MCF 10A (cell line): ENCODE measurements at regions not wholly inside any gene's neighbourhood (a gene's known extent, or its start where the extent isn't known, plus 50 kb on each side); places are given as distances from the start of the nearest gene placed in this dataset.

Experiments
- BruUV-seq: library from RNA; stranded (reverse); fragments of 400-500 nt; replicated peaks from 2 replicates; lab custom pipeline; 2021; lab: Mats Ljungman, UMichigan
- CTCF ChIA-PET: fragments of 300-600 bp; sonication (Branson Sonifier 250); formaldehyde crosslinking; extraction: SDS; loops from one replicate; lab custom pipeline; 2021; ENCODE audit warnings: antibody characterized with exemption, inconsistent platforms; lab: Yijun Ruan, JAX
- POLR2A ChIA-PET: fragments of 300-600, 350-650 bp; sonication (Branson Sonifier 250); formaldehyde crosslinking; extraction: SDS; loops from one replicate; lab custom pipeline; 2020; ENCODE audit warnings: antibody characterized with exemption, inconsistent platforms; lab: Yijun Ruan, JAX
- DNase-seq: peaks from one replicate; pipeline ENCODE4 v3.0.0-alpha.2; 2018; ENCODE audit not compliant: unreplicated experiment
- H3K27ac Mint-ChIP-seq: one replicate; pipeline ENCODE4 v1.8.0; 2022; ENCODE audit warnings: mild to moderate bottlenecking, low read depth, mixed read lengths; ENCODE audit not compliant: unreplicated experiment
- H3K27me3 Mint-ChIP-seq: one replicate; pipeline ENCODE4 v1.8.0; 2022; ENCODE audit warnings: mixed read lengths; ENCODE audit not compliant: insufficient read depth, unreplicated experiment
- H3K36me3 Mint-ChIP-seq: one replicate; pipeline ENCODE4 v1.8.0; 2022; ENCODE audit warnings: mild to moderate bottlenecking, moderate library complexity, mixed read lengths; ENCODE audit not compliant: insufficient read depth, unreplicated experiment
- H3K4me1 Mint-ChIP-seq: one replicate; pipeline ENCODE4 v1.8.0; 2022; ENCODE audit warnings: mixed read lengths; ENCODE audit not compliant: insufficient read depth, unreplicated experiment
- H3K4me3 Mint-ChIP-seq: one replicate; pipeline ENCODE4 v1.8.0; 2022; ENCODE audit warnings: mild to moderate bottlenecking, moderate library complexity, mixed read lengths; ENCODE audit not compliant: unreplicated experiment
- H3K9me3 Mint-ChIP-seq: one replicate; pipeline ENCODE4 v1.8.0; 2022; ENCODE audit warnings: mixed read lengths; ENCODE audit not compliant: unreplicated experiment
- intact Hi-C: fragments of 100-400 bp; cut with micrococcal nuclease; formaldehyde crosslinking; loops from 2 replicates; pipeline ENCODE4 v1.14.1; 2022
- TF ChIP-seq, protein P1 (sequence below): fragments of 200-600 bp; IDR thresholded peaks from one replicate; pipeline ENCODE4 v1.8.0; 2022; ENCODE audit warnings: antibody characterized with exemption, mild to moderate bottlenecking; ENCODE audit not compliant: unreplicated experiment

DNA sequence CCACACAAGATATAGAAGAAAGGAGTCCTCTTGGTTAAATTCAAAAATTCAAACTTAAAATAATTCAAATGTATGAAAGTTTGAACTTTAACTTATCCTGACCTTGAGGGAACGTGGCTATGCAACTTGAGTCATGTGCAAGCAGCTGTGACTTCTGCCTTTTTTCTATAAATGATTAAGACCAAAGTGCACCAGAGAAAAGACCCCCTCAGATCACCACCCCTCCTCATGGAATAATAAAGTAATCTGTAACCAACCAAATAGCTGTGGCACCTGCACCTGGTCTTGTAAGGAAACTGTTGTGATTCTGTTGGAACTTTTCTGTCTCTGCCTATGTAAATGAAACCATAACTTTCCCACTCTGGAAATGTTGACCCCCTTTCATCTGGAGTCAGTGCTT is 141.1 kb upstream of the GGTLC1 start:
- DNase-seq: no peak
- H3K36me3 Mint-ChIP-seq: no peaks in the 10 kb centered on the region
- H3K27ac Mint-ChIP-seq: no peak overlapping the region
- intact Hi-C loops: no loop called here
- H3K4me3 Mint-ChIP-seq: no peak overlapping the region
- POLR2A ChIA-PET: interaction anchor here (0.6 kb wide), 1 partner anchor 1001 kb away, joined by 3 read pairs; no protein-coding TSS in a partner anchor
- TF ChIP-seq, protein P1, sequence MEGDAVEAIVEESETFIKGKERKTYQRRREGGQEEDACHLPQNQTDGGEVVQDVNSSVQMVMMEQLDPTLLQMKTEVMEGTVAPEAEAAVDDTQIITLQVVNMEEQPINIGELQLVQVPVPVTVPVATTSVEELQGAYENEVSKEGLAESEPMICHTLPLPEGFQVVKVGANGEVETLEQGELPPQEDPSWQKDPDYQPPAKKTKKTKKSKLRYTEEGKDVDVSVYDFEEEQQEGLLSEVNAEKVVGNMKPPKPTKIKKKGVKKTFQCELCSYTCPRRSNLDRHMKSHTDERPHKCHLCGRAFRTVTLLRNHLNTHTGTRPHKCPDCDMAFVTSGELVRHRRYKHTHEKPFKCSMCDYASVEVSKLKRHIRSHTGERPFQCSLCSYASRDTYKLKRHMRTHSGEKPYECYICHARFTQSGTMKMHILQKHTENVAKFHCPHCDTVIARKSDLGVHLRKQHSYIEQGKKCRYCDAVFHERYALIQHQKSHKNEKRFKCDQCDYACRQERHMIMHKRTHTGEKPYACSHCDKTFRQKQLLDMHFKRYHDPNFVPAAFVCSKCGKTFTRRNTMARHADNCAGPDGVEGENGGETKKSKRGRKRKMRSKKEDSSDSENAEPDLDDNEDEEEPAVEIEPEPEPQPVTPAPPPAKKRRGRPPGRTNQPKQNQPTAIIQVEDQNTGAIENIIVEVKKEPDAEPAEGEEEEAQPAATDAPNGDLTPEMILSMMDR: no peak
- H3K4me1 Mint-ChIP-seq: no peaks in the 10 kb centered on the region
- H3K27me3 Mint-ChIP-seq: no peaks in the 10 kb centered on the region
- BruUV-seq: no TSS peak
- CTCF ChIA-PET: no interaction called here
- H3K9me3 Mint-ChIP-seq: peaks cover 59% of the 10 kb centered on the region

DNA sequence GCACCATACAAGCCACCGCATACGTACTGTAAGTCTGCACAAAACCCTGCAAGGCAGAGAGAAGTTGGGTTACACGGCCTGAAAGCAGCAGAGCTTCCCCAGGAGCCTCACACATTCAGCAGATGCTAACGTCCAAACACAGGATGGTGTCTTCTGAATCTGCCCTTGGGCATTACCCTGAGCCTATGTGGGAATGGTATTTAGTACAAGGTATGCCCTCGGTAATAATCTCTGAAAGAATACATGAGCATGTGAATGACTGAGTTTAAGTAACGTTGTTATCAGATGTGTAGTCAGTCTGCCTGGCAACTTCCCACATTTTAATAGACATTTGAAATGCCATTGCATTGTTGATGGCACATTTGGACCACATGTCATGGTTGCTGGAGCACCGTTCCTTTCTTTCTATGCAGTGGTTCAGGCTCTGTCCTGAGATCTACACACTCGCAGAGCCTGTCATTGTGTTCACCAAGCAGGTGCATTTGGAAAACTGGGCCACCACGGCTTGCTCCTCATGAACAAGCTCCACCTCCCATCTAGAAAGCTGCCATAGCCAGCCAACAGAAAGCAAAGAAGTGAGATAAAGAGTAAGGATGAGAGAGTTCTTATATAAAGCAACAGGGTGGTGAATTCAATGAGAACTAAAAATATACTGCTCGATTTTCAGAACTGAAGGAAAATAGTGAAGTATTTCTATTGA is 136.5 kb upstream of the GGTLC1 start:
- intact Hi-C loops: no loop called here
- no TSS peak for BruUV-seq
- no peaks in the 10 kb centered on the region for H3K4me1 Mint-ChIP-seq
- ChIA-PET CTCF (interaction anchor here (1.0 kb wide), 1 partner anchor 32 kb away, joined by 3 read pairs; no protein-coding TSS in a partner anchor), POLR2A (no interaction called here)
- no peak overlapping the region for H3K27ac Mint-ChIP-seq
- no peak for DNase-seq
- H3K9me3 Mint-ChIP-seq: peaks cover 47% of the 10 kb centered on the region
- no peaks in the 10 kb centered on the region for H3K27me3 Mint-ChIP-seq
- TF ChIP-seq, protein P1: no peak
- H3K4me3 Mint-ChIP-seq: no peak overlapping the region
- H3K36me3 Mint-ChIP-seq: no peaks in the 10 kb centered on the region

DNA sequence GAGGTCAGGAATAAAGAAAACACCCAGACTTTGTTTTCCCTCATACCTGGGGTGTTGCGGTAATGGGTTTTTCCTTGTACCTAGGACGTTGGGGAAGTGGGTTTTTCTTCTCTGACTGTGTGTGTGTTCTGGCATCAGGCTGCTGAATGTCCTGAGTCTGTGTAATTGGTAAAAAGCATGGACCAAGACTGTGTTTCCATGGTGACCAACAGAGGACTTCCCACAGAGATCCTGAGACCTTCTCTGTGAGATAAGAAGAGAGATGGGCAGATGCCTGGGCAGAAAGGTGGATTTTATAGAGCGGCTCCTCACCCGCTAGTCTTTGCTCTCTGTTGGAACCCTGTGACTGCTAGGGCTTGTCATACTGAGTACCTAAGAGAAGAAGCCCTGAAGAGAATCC is 135.4 kb upstream of the GGTLC1 start:
- CTCF ChIA-PET: no interaction called here
- TF ChIP-seq, protein P1: no peak
- Mint-ChIP-seq H3K4me1 (no peaks in the 10 kb centered on the region), H3K9me3 (peaks cover 43% of the 10 kb centered on the region), H3K27ac (no peak overlapping the region), H3K27me3 (no peaks in the 10 kb centered on the region), H3K36me3 (no peaks in the 10 kb centered on the region), H3K4me3 (no peak overlapping the region)
- POLR2A ChIA-PET: no interaction called here
- BruUV-seq: no TSS peak
- no peak for DNase-seq
- intact Hi-C loops: no loop called here

DNA sequence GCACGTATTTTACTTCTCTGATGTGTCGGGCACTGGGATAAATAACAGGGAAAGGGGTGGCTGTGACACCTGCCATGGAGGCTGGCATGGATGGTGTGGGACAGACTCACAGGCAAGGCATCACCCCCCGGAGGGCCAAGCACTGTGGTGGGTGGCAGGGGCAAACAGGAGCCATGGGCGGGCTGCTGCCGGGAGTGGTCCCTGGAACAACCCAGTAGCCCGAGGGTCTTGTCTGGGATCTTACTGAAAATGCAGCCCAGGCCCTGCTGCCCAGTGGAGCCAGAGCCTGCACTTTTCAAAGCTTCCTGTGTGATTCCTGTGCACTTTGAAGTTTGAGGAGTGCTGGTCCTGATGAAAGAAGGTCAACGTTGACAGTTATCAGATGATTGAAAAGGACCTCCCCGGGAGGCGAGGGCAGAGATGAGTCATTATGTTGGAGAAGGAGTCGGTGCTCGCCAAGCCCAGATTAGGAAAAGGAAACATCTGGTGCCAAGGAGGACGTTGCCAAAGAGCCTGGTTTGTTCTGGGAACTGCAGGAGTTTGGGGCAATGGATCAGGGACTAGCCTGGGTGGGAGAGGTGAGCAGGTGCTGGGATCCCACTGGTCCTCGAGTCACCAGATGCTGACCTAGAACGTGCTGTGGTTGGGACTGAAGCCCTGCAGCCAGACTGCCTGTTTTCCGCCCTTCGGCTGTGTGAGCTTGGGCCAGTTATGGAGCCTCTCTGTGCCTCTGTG is 130.0 kb upstream of the GGTLC1 start:
- Mint-ChIP-seq H3K9me3 (peaks cover 30% of the 10 kb centered on the region), H3K27ac (no peak overlapping the region), H3K4me1 (no peaks in the 10 kb centered on the region), H3K27me3 (no peaks in the 10 kb centered on the region), H3K36me3 (no peaks in the 10 kb centered on the region), H3K4me3 (no peak overlapping the region)
- CTCF ChIA-PET: interaction anchor here (0.9 to 1.1 kb wide), 2 partner anchors 11 to 25 kb away, joined by 3 read pairs; no protein-coding TSS in a partner anchor
- TF ChIP-seq, protein P1: no peak
- POLR2A ChIA-PET: no interaction called here
- intact Hi-C loops: no loop called here
- no TSS peak for BruUV-seq
- DNase-seq: peak; percentile 27
